WTC11 (cell line): ENCODE measurements at regions not wholly inside any gene's neighbourhood (a gene's known extent, or its start where the extent isn't known, plus 50 kb on each side); places are given as distances from the start of the nearest gene placed in this dataset.

Experiments
- CTCF ChIP-seq: fragments of 200-600 bp; IDR thresholded peaks from 2 replicates; pipeline ENCODE4 v1.8.0; 2022; ENCODE audit warnings: antibody characterized with exemption
- FOXP1 ChIP-seq: sonication (generic); formaldehyde crosslinking; IDR thresholded peaks from 2 replicates; pipeline ENCODE4 v1.8.0; 2022; ENCODE audit warnings: missing genetic modification reagents, mild to moderate bottlenecking, moderate library complexity, borderline replicate concordance
- GRHL2 ChIP-seq: fragments of 250-450 bp; sonication (Bioruptor Pico); IDR thresholded peaks from 2 replicates; pipeline ENCODE4 v1.8.0; 2022; ENCODE audit warnings: mild to moderate bottlenecking, moderate library complexity; ENCODE audit not compliant: insufficient replicate concordance, severe bottlenecking

GRCh38 chr17:45579529-45580495, 89.3 kb upstream of the PLEKHM1 start:
- TF ChIP-seq FOXP1 (CRISPR knock-in tag): no peak
- TF ChIP-seq CTCF: no peak
- no peak for TF ChIP-seq GRHL2
